ENCODE measurements at regions not wholly inside any gene's neighbourhood (a gene's known extent, or its start where the extent isn't known, plus 50 kb on each side); places are given as distances from the start of the nearest gene placed in this dataset.
A peak's percentile ranks its signal among the peaks of the same experiment; 100 is the strongest.

- no peak for DNase-seq
These were observed 271.9 kb upstream of the ADAMTS16 start for GRCh38 chr5:4868140-4868735.

- DNase-seq: no peak
These were observed 266.5 kb upstream of the ADAMTS16 start for GRCh38 chr5:4873652-4874051.

GRCh38 chr5:4874097-4874496, 266.0 kb upstream of the ADAMTS16 start:
- no peak for DNase-seq

- DNase-seq: no peak
These were observed 264.2 kb upstream of the ADAMTS16 start for GRCh38 chr5:4875942-4876341.

GRCh38 chr5:4876804-4877203, 263.3 kb upstream of the ADAMTS16 start:
- DNase-seq: no peak

- DNase-seq: no peak
These were observed 262.6 kb upstream of the ADAMTS16 start for GRCh38 chr5:4877579-4877978.

GRCh38 chr5:4879075-4879474, 261.1 kb upstream of the ADAMTS16 start:
- no peak for DNase-seq

GRCh38 chr5:4879693-4880303, 260.3 kb upstream of the ADAMTS16 start:
- peak; percentile 8 for DNase-seq

- DNase-seq: no peak
These were observed 259.8 kb upstream of the ADAMTS16 start for GRCh38 chr5:4880304-4880741.

- DNase-seq: no peak
These were observed 258.6 kb upstream of the ADAMTS16 start for GRCh38 chr5:4881366-4882002.

- no peak for DNase-seq
These were observed 257.9 kb upstream of the ADAMTS16 start for GRCh38 chr5:4882186-4882585.

GRCh38 chr5:4883360-4883759, 256.8 kb upstream of the ADAMTS16 start:
- DNase-seq: no peak

- DNase-seq: no peak
These were observed 246.9 kb upstream of the ADAMTS16 start for GRCh38 chr5:4893063-4893744.

- DNase-seq: no peak
These were observed 243.8 kb upstream of the ADAMTS16 start for GRCh38 chr5:4896328-4896727.

- no peak for DNase-seq
These were observed 238.8 kb upstream of the ADAMTS16 start for GRCh38 chr5:4901305-4901811.

GRCh38 chr5:4901924-4902323, 238.2 kb upstream of the ADAMTS16 start:
- no peak for DNase-seq

GRCh38 chr5:4905674-4906520, 234.2 kb upstream of the ADAMTS16 start:
- DNase-seq: no peak

GRCh38 chr5:4906786-4907185, 233.3 kb upstream of the ADAMTS16 start:
- no peak for DNase-seq

GRCh38 chr5:4907571-4907970, 232.6 kb upstream of the ADAMTS16 start:
- no peak for DNase-seq

GRCh38 chr5:4909086-4909485, 231.0 kb upstream of the ADAMTS16 start:
- DNase-seq: no peak

GRCh38 chr5:4911646-4912403, 228.3 kb upstream of the ADAMTS16 start:
- DNase-seq: no peak

- no peak for DNase-seq
These were observed 218.2 kb upstream of the ADAMTS16 start for GRCh38 chr5:4921929-4922328.

All from COR-L47 (cell line).